CD4-positive, alpha-beta memory T cell (primary cell): ENCODE measurements at regions not wholly inside any gene's neighbourhood (a gene's known extent, or its start where the extent isn't known, plus 50 kb on each side); places are given as distances from the start of the nearest gene placed in this dataset.

Source experiments
- CTCF ChIA-PET: fragments of 350-600 bp; sonication (Branson Sonifier 250); formaldehyde crosslinking; loops from one replicate; lab custom pipeline; 2021; ENCODE audit warnings: inconsistent platforms; ENCODE audit not compliant: partially characterized antibody; lab: Charles Lee
- POLR2A ChIA-PET: fragments of 350-600 bp; sonication (Branson Sonifier 250); formaldehyde crosslinking; loops from one replicate; lab custom pipeline; 2021; ENCODE audit not compliant: partially characterized antibody; lab: Charles Lee
- DNase-seq, 5 donors: peaks; one replicate each; pipeline versions ENCODE4 v3.0.0 to v3.0.0-alpha.2; 2020 to 2022; ENCODE audit warnings: mixed read lengths in 1 of 5
- H3K27ac ChIP-seq: one replicate; pipeline ENCODE4 v1.7.0; 2013; ENCODE audit warnings: low read depth, low read length
- H3K27me3 ChIP-seq: 2 replicates; pipeline ENCODE4 v1.7.0; 2013; ENCODE audit warnings: mild to moderate bottlenecking, low read length, moderate library complexity; ENCODE audit not compliant: insufficient read depth
- H3K36me3 ChIP-seq: 2 replicates; pipeline ENCODE4 v1.7.0; 2013; ENCODE audit warnings: mild to moderate bottlenecking, low read length, moderate library complexity; ENCODE audit not compliant: insufficient read depth
- H3K4me1 ChIP-seq: 2 replicates; pipeline ENCODE4 v1.7.0; 2013; ENCODE audit warnings: mild to moderate bottlenecking, low read length, moderate library complexity; ENCODE audit not compliant: insufficient read depth
- H3K4me3 ChIP-seq, 2 donors: one replicate each; pipeline ENCODE4 v1.7.0; 2013; ENCODE audit warnings: low read length in 2 of 2, mild to moderate bottlenecking in 1 of 2
- H3K9me3 ChIP-seq, 2 donors: one replicate each; pipeline ENCODE4 v1.7.0; 2013; ENCODE audit warnings: low read length in 2 of 2, control low read depth in 1 of 2; ENCODE audit not compliant: control insufficient read depth in 1 of 2
- H3K27ac Mint-ChIP-seq, 7 donors: one replicate each; pipeline ENCODE4 v1.8.0; 2020 to 2021; ENCODE audit warnings: mixed read lengths in 7 of 7, mild to moderate bottlenecking in 6 of 7, inconsistent platforms in 3 of 7, moderate library complexity in 3 of 7
- H3K27me3 Mint-ChIP-seq, 2 donors: one replicate each; pipeline ENCODE4 v1.8.0; 2020 to 2021; ENCODE audit warnings: mixed read lengths in 2 of 2
- H3K36me3 Mint-ChIP-seq, 2 donors: one replicate each; pipeline ENCODE4 v1.8.0; 2020 to 2021; ENCODE audit warnings: mixed read lengths in 2 of 2, inconsistent platforms in 1 of 2, mild to moderate bottlenecking in 1 of 2
- H3K4me1 Mint-ChIP-seq, 4 donors: one replicate each; pipeline ENCODE4 v1.8.0; 2020 to 2021; ENCODE audit warnings: mixed read lengths in 4 of 4, mild to moderate bottlenecking in 1 of 4
- H3K4me3 Mint-ChIP-seq, 8 donors: one replicate each; pipeline ENCODE4 v1.8.0; 2020 to 2021; ENCODE audit warnings: mixed read lengths in 8 of 8, mild to moderate bottlenecking in 7 of 8, moderate library complexity in 6 of 8, inconsistent platforms in 3 of 8
- H3K9me3 Mint-ChIP-seq, 8 donors: one replicate each; pipeline ENCODE4 v1.8.0; 2020 to 2021; ENCODE audit warnings: mixed read lengths in 8 of 8, mild to moderate bottlenecking in 5 of 8, inconsistent platforms in 3 of 8, moderate library complexity in 1 of 8
- intact Hi-C: fragments of 100-400 bp; cut with micrococcal nuclease; formaldehyde crosslinking; loops from one replicate; pipeline ENCODE4 v1.15.1; 2023

DNA sequence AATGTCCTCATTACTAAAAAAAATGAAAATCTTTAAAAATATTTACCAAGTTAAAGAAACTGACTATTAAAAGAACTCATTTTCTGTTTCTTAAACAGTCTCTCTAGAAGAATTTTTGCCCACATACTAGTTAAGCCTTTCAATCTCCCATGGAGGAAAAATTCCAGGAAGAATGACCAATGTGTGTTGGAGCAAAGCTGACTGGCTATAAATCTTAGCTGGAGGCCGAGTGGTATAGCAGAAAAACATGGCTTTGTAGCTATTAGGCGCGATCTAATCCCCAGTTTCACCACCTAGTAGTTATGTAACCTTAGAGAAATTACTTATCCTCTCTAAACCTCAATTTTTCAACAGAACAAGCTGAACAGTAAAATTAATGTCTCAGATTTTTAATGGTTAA lies 135.5 kb upstream of the PRLR start:
- Mint-ChIP-seq H3K27me3 (peaks cover 6 to 8% of the 10 kb centered on the region in 2 donors), H3K9me3 (peaks cover 0 to 3% (median 0%) of the 10 kb centered on the region in 8 donors), H3K4me3 (no peak overlapping the region), H3K36me3 (no peaks in the 10 kb centered on the region), H3K4me1 (peaks cover 0 to 3% (median 0%) of the 10 kb centered on the region in 4 donors), H3K27ac (no peak overlapping the region)
- H3K9me3 ChIP-seq, result no peaks in the 10 kb centered on the region
- no peak overlapping the region for H3K4me3 ChIP-seq
- CTCF ChIA-PET, result no interaction called here
- no peaks in the 10 kb centered on the region for H3K27me3 ChIP-seq
- POLR2A ChIA-PET, result no interaction called here
- no peak for DNase-seq
- H3K27ac ChIP-seq, result no peak overlapping the region
- intact Hi-C loops, result no loop called here
- H3K4me1 ChIP-seq, result no peaks in the 10 kb centered on the region
- no peaks in the 10 kb centered on the region for H3K36me3 ChIP-seq

DNA sequence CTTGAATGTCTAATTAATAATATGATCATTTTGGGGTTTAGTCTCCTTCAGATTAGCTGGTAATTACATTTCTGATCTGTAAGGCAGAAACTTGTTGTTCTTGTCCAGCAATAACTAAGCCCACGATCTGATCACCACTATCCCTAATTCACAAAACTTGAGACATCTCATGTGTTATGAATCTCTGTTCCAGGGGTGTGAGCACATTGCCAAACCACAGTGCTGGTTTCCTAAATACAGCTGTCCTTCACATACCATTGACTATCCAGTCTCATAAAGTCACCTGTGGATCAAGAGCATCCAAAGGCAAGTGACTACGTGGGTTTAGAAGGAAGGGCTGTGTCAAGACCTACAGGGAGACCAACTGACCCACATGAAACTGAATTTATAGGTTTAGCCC lies 134.1 kb upstream of the PRLR start:
- intact Hi-C loops, result no loop called here
- POLR2A ChIA-PET, result no interaction called here
- Histone ChIP-seq H3K27me3 (no peaks in the 10 kb centered on the region), H3K27ac (no peak overlapping the region), H3K9me3 (no peaks in the 10 kb centered on the region), H3K4me3 (no peak overlapping the region), H3K36me3 (no peaks in the 10 kb centered on the region), H3K4me1 (no peaks in the 10 kb centered on the region)
- Mint-ChIP-seq H3K4me3 (no peak overlapping the region), H3K4me1 (no peaks in the 10 kb centered on the region), H3K36me3 (no peaks in the 10 kb centered on the region), H3K27me3 (peaks cover 6 to 8% of the 10 kb centered on the region in 2 donors), H3K27ac (no peak overlapping the region), H3K9me3 (peaks cover 0 to 3% (median 0%) of the 10 kb centered on the region in 8 donors)
- no peak for DNase-seq
- CTCF ChIA-PET, result no interaction called here

DNA sequence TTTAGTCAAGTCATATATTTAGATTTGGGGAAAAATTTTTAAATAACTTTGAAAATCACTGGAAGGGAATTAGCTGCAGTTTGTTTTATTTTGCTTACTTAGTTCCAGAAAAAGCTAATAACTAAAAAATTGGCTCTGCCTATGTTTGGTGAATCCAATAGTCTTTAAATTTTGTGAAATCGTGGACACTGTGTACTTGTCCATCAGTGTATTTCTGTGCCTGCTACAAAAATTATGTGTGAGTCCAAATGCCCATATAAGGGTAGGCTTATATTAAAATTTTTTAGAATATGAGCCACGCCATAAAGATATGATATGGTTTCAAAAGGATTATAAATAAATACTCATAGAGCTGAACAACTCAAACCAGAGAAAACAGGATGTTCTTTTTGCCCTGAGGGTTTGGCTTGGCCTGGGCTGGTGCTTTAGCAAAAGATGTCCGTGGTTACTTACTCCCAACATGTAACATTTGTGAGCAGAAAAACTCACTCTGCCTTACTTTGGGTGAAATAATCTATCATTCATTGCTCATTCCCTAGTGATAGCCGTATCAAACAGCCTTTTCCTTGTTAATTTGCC lies 133.2 kb upstream of the PRLR start:
- ChIA-PET POLR2A (no interaction called here), CTCF (no interaction called here)
- no peaks in the 10 kb centered on the region for H3K4me1 Mint-ChIP-seq
- no peak overlapping the region for H3K4me3 Mint-ChIP-seq
- intact Hi-C loops, result no loop called here
- Histone ChIP-seq H3K4me3 (no peak overlapping the region), H3K4me1 (no peaks in the 10 kb centered on the region), H3K9me3 (no peaks in the 10 kb centered on the region), H3K27ac (no peak overlapping the region), H3K36me3 (no peaks in the 10 kb centered on the region), H3K27me3 (no peaks in the 10 kb centered on the region)
- peaks cover 6 to 9% of the 10 kb centered on the region in 2 donors for H3K27me3 Mint-ChIP-seq
- DNase-seq, result no peak
- no peaks in the 10 kb centered on the region for H3K36me3 Mint-ChIP-seq
- H3K27ac Mint-ChIP-seq, result no peak overlapping the region
- peaks cover 0 to 3% (median 0%) of the 10 kb centered on the region in 8 donors for H3K9me3 Mint-ChIP-seq

DNA sequence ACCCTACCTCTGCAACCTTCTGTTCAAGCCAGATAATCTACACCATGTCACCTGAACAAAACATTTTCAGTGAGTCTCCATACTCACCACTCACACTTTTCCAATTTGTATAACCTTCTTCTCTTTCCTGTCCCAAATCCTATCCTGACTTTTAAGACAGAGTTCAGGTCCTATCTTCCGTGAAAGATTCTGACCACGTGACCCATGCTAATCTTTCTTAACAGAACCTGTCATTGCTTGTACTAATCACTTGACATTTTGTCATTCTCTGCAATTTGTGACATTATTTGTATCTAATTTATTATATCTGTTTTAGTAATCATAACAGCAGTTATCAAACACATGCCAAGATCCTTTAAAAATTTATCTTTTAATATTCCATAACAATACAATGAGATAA lies 132.5 kb upstream of the PRLR start:
- CTCF ChIA-PET, result no interaction called here
- H3K27ac ChIP-seq, result no peak overlapping the region
- H3K4me1 Mint-ChIP-seq, result no peaks in the 10 kb centered on the region
- POLR2A ChIA-PET, result no interaction called here
- intact Hi-C loops, result no loop called here
- no peaks in the 10 kb centered on the region for H3K4me1 ChIP-seq
- no peaks in the 10 kb centered on the region for H3K36me3 ChIP-seq
- peaks cover 6 to 9% of the 10 kb centered on the region in 2 donors for H3K27me3 Mint-ChIP-seq
- H3K27ac Mint-ChIP-seq, result no peak overlapping the region
- no peak for DNase-seq
- peaks cover 0 to 3% (median 0%) of the 10 kb centered on the region in 8 donors for H3K9me3 Mint-ChIP-seq
- no peak overlapping the region for H3K4me3 Mint-ChIP-seq
- H3K27me3 ChIP-seq, result no peaks in the 10 kb centered on the region
- H3K4me3 ChIP-seq, result no peak overlapping the region
- H3K9me3 ChIP-seq, result no peaks in the 10 kb centered on the region
- no peaks in the 10 kb centered on the region for H3K36me3 Mint-ChIP-seq

DNA sequence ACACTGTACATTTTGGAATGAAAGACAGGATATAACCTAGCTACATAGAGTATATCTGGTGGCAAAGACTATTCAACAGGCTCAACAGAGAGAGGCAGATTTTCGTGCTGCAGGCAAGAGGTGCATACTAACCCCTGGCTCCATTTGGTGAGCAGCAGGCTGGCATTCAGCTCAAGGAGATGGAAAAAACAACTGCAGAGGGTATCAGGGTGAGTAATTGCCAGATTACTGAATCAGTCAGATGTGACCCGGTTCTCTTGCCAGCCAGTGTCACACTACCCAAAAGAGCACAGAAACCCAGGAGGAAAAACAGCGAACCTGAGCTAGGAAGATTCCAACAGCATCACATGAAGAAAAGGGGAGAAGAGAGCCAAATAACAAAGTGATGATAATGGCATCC lies 130.4 kb upstream of the PRLR start:
- ChIA-PET CTCF (no interaction called here), POLR2A (no interaction called here)
- no peaks in the 10 kb centered on the region for H3K4me1 Mint-ChIP-seq
- Histone ChIP-seq H3K9me3 (no peaks in the 10 kb centered on the region), H3K4me1 (no peaks in the 10 kb centered on the region), H3K27me3 (no peaks in the 10 kb centered on the region), H3K4me3 (no peak overlapping the region), H3K36me3 (no peaks in the 10 kb centered on the region), H3K27ac (no peak overlapping the region)
- peaks cover 0 to 1% of the 10 kb centered on the region in 2 donors for H3K27me3 Mint-ChIP-seq
- peaks cover 0 to 4% (median 0%) of the 10 kb centered on the region in 8 donors for H3K9me3 Mint-ChIP-seq
- intact Hi-C loops, result no loop called here
- no peak overlapping the region for H3K4me3 Mint-ChIP-seq
- no peak for DNase-seq
- H3K27ac Mint-ChIP-seq, result no peak overlapping the region
- H3K36me3 Mint-ChIP-seq, result no peaks in the 10 kb centered on the region

DNA sequence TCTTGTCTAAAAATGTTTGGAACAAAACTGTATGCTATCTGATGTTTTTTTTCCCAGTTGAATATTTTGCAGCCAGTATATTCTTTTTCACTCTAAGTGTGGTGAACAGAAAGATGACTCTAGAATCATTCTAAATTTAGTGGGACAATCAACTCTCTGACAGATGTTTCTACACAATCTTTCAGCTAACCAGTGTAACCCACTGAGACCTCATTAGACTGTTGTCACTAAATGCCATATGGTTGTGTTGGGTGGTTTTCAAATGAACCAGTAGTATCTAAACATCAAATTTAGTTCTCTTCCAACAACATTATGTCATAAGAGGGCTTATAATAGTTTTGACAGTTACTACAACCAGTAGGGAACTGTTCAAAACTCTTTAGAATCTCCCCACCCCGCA lies 129.6 kb upstream of the PRLR start:
- no peaks in the 10 kb centered on the region for H3K36me3 ChIP-seq
- no peaks in the 10 kb centered on the region for H3K9me3 ChIP-seq
- H3K27ac Mint-ChIP-seq, result no peak overlapping the region
- H3K4me3 Mint-ChIP-seq, result no peak overlapping the region
- intact Hi-C loops, result no loop called here
- no peaks in the 10 kb centered on the region for H3K4me1 Mint-ChIP-seq
- ChIA-PET POLR2A (no interaction called here), CTCF (no interaction called here)
- no peak overlapping the region for H3K27ac ChIP-seq
- no peak overlapping the region for H3K4me3 ChIP-seq
- H3K4me1 ChIP-seq, result no peaks in the 10 kb centered on the region
- H3K27me3 Mint-ChIP-seq, result peaks cover 0 to 1% of the 10 kb centered on the region in 2 donors
- no peaks in the 10 kb centered on the region for H3K27me3 ChIP-seq
- H3K9me3 Mint-ChIP-seq, result peaks cover 0 to 10% (median 3%) of the 10 kb centered on the region in 8 donors
- H3K36me3 Mint-ChIP-seq, result no peaks in the 10 kb centered on the region
- DNase-seq, result no peak

DNA sequence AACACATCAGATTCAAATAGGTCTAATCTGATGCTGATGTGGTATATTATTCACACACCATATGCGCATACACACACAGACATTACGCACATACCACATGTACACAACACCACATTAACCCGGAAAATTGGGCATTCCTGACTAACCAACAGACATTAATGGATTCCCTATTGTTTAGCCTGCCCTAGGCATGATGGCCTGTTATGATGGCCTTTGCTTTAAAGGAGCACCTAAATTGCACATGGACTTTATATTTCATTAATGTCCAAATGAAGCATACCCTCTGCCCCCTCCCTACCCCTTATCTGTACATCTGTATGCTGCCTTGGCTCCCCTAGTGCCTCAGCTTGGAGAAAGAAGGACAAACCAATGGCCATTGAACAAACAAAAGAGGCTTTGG lies 127.7 kb upstream of the PRLR start:
- no peaks in the 10 kb centered on the region for H3K36me3 ChIP-seq
- H3K36me3 Mint-ChIP-seq, result no peaks in the 10 kb centered on the region
- peaks cover 0 to 1% of the 10 kb centered on the region in 2 donors for H3K27me3 Mint-ChIP-seq
- DNase-seq, result no peak
- H3K4me1 ChIP-seq, result no peaks in the 10 kb centered on the region
- H3K27ac Mint-ChIP-seq, result no peak overlapping the region
- CTCF ChIA-PET, result no interaction called here
- H3K27ac ChIP-seq, result no peak overlapping the region
- no peaks in the 10 kb centered on the region for H3K4me1 Mint-ChIP-seq
- no peak overlapping the region for H3K4me3 ChIP-seq
- POLR2A ChIA-PET, result no interaction called here
- peaks cover 0 to 23% (median 4%) of the 10 kb centered on the region in 8 donors for H3K9me3 Mint-ChIP-seq
- H3K27me3 ChIP-seq, result no peaks in the 10 kb centered on the region
- no peaks in the 10 kb centered on the region for H3K9me3 ChIP-seq
- intact Hi-C loops, result no loop called here
- no peak overlapping the region for H3K4me3 Mint-ChIP-seq

DNA sequence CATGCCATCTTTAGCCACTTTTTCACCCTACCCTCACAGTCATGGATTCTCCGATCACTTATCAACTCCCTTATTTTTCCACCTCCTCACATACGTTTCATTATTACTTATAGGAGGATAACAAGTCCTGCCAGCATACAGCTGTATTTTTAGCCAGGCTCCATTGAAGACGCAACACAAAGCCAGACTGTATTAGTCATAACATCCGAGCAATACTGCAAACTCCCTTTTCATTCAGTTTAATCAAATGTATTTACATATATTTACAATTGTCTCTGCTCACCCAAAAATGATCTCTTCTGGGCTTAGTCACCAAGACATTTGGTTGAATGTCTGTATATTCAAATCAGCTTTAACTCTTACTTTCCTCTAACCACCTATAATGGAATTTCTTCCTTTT lies 126.4 kb upstream of the PRLR start:
- Histone ChIP-seq H3K27me3 (no peaks in the 10 kb centered on the region), H3K27ac (no peak overlapping the region), H3K36me3 (no peaks in the 10 kb centered on the region), H3K4me1 (no peaks in the 10 kb centered on the region), H3K9me3 (no peaks in the 10 kb centered on the region), H3K4me3 (no peak overlapping the region)
- CTCF ChIA-PET, result no interaction called here
- Mint-ChIP-seq H3K4me3 (no peak overlapping the region), H3K27ac (no peak overlapping the region), H3K4me1 (no peaks in the 10 kb centered on the region), H3K9me3 (peaks cover 0 to 34% (median 13%) of the 10 kb centered on the region in 8 donors), H3K36me3 (no peaks in the 10 kb centered on the region), H3K27me3 (peaks cover 0 to 1% of the 10 kb centered on the region in 2 donors)
- intact Hi-C loops, result no loop called here
- POLR2A ChIA-PET, result no interaction called here
- no peak for DNase-seq
